A549 (cell line): ENCODE measurements at regions not wholly inside any gene's neighbourhood (a gene's known extent, or its start where the extent isn't known, plus 50 kb on each side); places are given as distances from the start of the nearest gene placed in this dataset.
"Not testable (repeated sequence)": the region's sequence is repeated elsewhere in the genome, so short reads cannot be mapped to it uniquely, and the experiment has no call there.

ENCODE experiments used
- ATAC-seq, 2 experiments: fragments of 200-7000 bp in 1 of 2; fragments of >200 bp in 1 of 2; cut with Nextera tagmentation in 1 of 2; cut with Tn5 transposase in 1 of 2; 3 replicates each; pipeline versions ENCODE4 v1.8.0 to v1.9.1; 2018 to 2020; ENCODE audit warnings: mild to moderate bottlenecking in 1 of 2, moderate library complexity in 1 of 2
- CTCF ChIA-PET: fragments of 300-600 bp; sonication (Branson Sonifier 250); formaldehyde crosslinking; extraction: SDS; loops from one replicate; lab custom pipeline; 2021; ENCODE audit warnings: antibody characterized with exemption, inconsistent platforms; lab: Yijun Ruan, JAX
- POLR2A ChIA-PET: fragments of 350-600 bp; formaldehyde crosslinking; extraction: SDS; loops from one replicate; lab custom pipeline; 2021; ENCODE audit warnings: antibody characterized with exemption, inconsistent platforms; lab: Yijun Ruan, JAX
- DNase-seq, 2 experiments: peaks; one replicate each; pipeline versions ENCODE4 v3.0.0 to v3.0.0-alpha.2; 2011 to 2016; ENCODE audit warnings: low read depth in 1 of 2, low spot score in 1 of 2
- FAIRE-seq: peaks from 2 replicates; lab custom pipeline; 2011; peaks lifted over from hg19 to GRCh38; lab: Jason Lieb, UNC
- H3K27ac ChIP-seq, 2 experiments: fragments of >200 bp; sonication (Bioruptor Twin); formaldehyde crosslinking; 3 replicates each; pipeline ENCODE4 v1.5.1; 2016 to 2017
- H3K4me1 ChIP-seq: fragments of >200 bp; sonication (Bioruptor Twin); formaldehyde crosslinking; 3 replicates; pipeline ENCODE4 v1.6.1; 2016
- H3K4me2 ChIP-seq: fragments of >200 bp; sonication (Bioruptor Twin); formaldehyde crosslinking; 3 replicates; pipeline ENCODE4 v1.6.1; 2016
- H3K4me3 ChIP-seq: fragments of >200 bp; sonication (Bioruptor Twin); formaldehyde crosslinking; 3 replicates; pipeline ENCODE4 v1.5.1; 2016
- H3K9me3 ChIP-seq: fragments of >200 bp; sonication (Bioruptor Twin); formaldehyde crosslinking; 3 replicates; pipeline ENCODE4 v1.6.1; 2016
- CBX8 ChIP-seq: fragments of 200-600 bp; sonication (generic); IDR thresholded peaks from 2 replicates; pipeline ENCODE4 v1.6.1; 2016
- CHD2 ChIP-seq: fragments of 150-350 bp; IDR thresholded peaks from 2 replicates; pipeline ENCODE4 v1.6.1; 2014; ENCODE audit warnings: low read length; ENCODE audit not compliant: partially characterized antibody
- EHMT2 ChIP-seq: fragments of 200-600 bp; sonication (generic); IDR thresholded peaks from 2 replicates; pipeline ENCODE4 v1.6.1; 2016; ENCODE audit warnings: antibody characterized with exemption, low read depth, mild to moderate bottlenecking, moderate library complexity
- EP300 ChIP-seq, 2 experiments: fragments of >200 bp; sonication (Bioruptor Twin); formaldehyde crosslinking; IDR thresholded peaks; 2 replicates in 1 of 2; 3 replicates in 1 of 2; pipeline ENCODE4 v1.6.1; 2016 to 2017
- ESRRA ChIP-seq: fragments of 150-350 bp; IDR thresholded peaks from 2 replicates; pipeline ENCODE4 v1.6.1; 2014; ENCODE audit warnings: mild to moderate bottlenecking, low read length, borderline replicate concordance
- FOXS1 ChIP-seq: fragments of 250-450 bp; sonication (Bioruptor Pico); IDR thresholded peaks from 2 replicates; pipeline ENCODE4 v1.5.0; 2020; ENCODE audit warnings: mild to moderate bottlenecking, moderate library complexity
- GATA3 ChIP-seq: IDR thresholded peaks from 2 replicates; pipeline ENCODE4 v1.6.1; 2012; ENCODE audit warnings: borderline replicate concordance
- HDAC2 ChIP-seq: fragments of 200-600 bp; sonication (generic); IDR thresholded peaks from 2 replicates; pipeline ENCODE4 v1.6.1; 2016
- HOXB13 ChIP-seq: fragments of 250-450 bp; sonication (Bioruptor Pico); IDR thresholded peaks from 2 replicates; pipeline ENCODE4 v1.5.0; 2020; ENCODE audit warnings: low read depth, mild to moderate bottlenecking, moderate library complexity
- KDM1A ChIP-seq: fragments of 200-600 bp; sonication (generic); IDR thresholded peaks from 2 replicates; pipeline ENCODE4 v1.6.1; 2016; ENCODE audit warnings: low read depth, mild to moderate bottlenecking
- MAZ ChIP-seq: fragments of 150-350 bp; IDR thresholded peaks from 2 replicates; pipeline ENCODE4 v1.6.1; 2014; ENCODE audit warnings: antibody characterized with exemption, low read depth, low read length, borderline replicate concordance
- MYC ChIP-seq: IDR thresholded peaks from 2 replicates; pipeline ENCODE4 v1.6.1; 2012; ENCODE audit warnings: mild to moderate bottlenecking, inconsistent platforms, low read length, improper control_type of control experiment, borderline replicate concordance
- NR3C1 ChIP-seq: fragments of >200 bp; sonication (Bioruptor Twin); formaldehyde crosslinking; IDR thresholded peaks from 3 replicates; pipeline ENCODE4 v1.6.1; 2017
- POLR2A ChIP-seq: IDR thresholded peaks from 2 replicates; pipeline ENCODE4 v1.6.1; 2012; ENCODE audit warnings: mild to moderate bottlenecking, low read length
- RAD21 ChIP-seq, 2 experiments: fragments of >200 bp in 1 of 2; sonication (Bioruptor Twin) in 1 of 2; formaldehyde crosslinking in 1 of 2; IDR thresholded peaks in 1 of 2; conservative IDR thresholded peaks in 1 of 2; 2 replicates in 1 of 2; 3 replicates in 1 of 2; pipeline ENCODE4 v1.6.1; 2012 to 2018; ENCODE audit warnings: inconsistent platforms in 1 of 2
- RARB ChIP-seq: fragments of 250-450 bp; sonication (Bioruptor Pico); IDR thresholded peaks from 2 replicates; pipeline ENCODE4 v1.8.0; 2021; ENCODE audit warnings: mild to moderate bottlenecking, moderate library complexity
- RNF2 ChIP-seq: fragments of 200-600 bp; sonication (generic); IDR thresholded peaks from 2 replicates; pipeline ENCODE4 v1.6.1; 2016; ENCODE audit warnings: low read depth, mild to moderate bottlenecking, antibody characterized with exemption, moderate library complexity, borderline replicate concordance
- SMC3 ChIP-seq: fragments of >200 bp; sonication (Bioruptor Twin); formaldehyde crosslinking; IDR thresholded peaks from 3 replicates; pipeline ENCODE4 v1.6.1; 2018; ENCODE audit warnings: inconsistent platforms
- WGBS: methylation state at CpG from one replicate; pipeline ENCODE4 v1.1.6; 2017; ENCODE audit errors: missing lambda C conversion rate; 5-methylcytosine and 5-hydroxymethylcytosine counted together
- TF ChIP-seq, protein P1 (sequence below): fragments of >200 bp; sonication (Bioruptor Twin); formaldehyde crosslinking; IDR thresholded peaks from 3 replicates; pipeline ENCODE4 v1.6.1; 2016
- TF ChIP-seq, protein P2 (sequence below): fragments of 150-350 bp; IDR thresholded peaks from 2 replicates; pipeline ENCODE4 v1.6.1; 2014; ENCODE audit warnings: low read depth, mild to moderate bottlenecking, low read length
- TF ChIP-seq, protein P3 (sequence below): fragments of 200-600 bp; sonication (generic); IDR thresholded peaks from 2 replicates; pipeline ENCODE4 v1.6.1; 2016; ENCODE audit warnings: antibody characterized with exemption, mild to moderate bottlenecking, moderate library complexity
- TF ChIP-seq, protein P4 (sequence below): IDR thresholded peaks from 2 replicates; pipeline ENCODE4 v1.6.1; 2012

DNA sequence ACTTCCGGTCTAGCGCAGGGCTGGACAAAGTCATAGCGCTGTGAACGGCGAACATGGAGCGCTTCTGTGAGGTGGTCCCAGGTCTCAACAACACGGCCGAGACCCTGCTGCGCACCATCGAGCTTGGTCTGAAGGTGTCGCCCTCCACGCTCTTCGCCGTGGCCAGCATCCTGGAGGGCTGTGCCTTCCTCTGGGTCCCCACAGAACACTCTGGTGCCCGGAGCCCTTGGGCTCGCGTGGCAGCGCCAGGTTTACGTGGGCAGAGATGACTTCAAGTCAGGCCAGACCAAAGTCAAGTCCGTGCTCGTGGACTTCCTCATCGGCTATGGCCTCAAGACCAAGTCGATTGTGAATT lies 128.6 kb downstream of the ANAPC4 start:
- Histone ChIP-seq H3K9me3 (no peaks in the 10 kb centered on the region), H3K4me1 (no peaks in the 10 kb centered on the region), H3K27ac (no peak overlapping the region), H3K4me2 (no peak overlapping the region), H3K4me3 (no peak overlapping the region)
- ATAC-seq (no peak), DNase-seq (no peak), FAIRE-seq (no peak)
- 60% methylated on average over 1 of the region's 23 CpGs for WGBS
- TF ChIP-seq NR3C1 (no peak), RNF2 (no peak), EHMT2 (no peak), EP300 (IDR thresholded peaks at IDR 0.05) (no peak), SMC3 (no peak), MYC (no peak)
- CTCF ChIA-PET, result interaction anchor here (2.8 kb wide), 1 partner anchor 263 kb away, joined by 9 read pairs; no protein-coding TSS in a partner anchor
- POLR2A ChIA-PET, result no interaction called here

DNA sequence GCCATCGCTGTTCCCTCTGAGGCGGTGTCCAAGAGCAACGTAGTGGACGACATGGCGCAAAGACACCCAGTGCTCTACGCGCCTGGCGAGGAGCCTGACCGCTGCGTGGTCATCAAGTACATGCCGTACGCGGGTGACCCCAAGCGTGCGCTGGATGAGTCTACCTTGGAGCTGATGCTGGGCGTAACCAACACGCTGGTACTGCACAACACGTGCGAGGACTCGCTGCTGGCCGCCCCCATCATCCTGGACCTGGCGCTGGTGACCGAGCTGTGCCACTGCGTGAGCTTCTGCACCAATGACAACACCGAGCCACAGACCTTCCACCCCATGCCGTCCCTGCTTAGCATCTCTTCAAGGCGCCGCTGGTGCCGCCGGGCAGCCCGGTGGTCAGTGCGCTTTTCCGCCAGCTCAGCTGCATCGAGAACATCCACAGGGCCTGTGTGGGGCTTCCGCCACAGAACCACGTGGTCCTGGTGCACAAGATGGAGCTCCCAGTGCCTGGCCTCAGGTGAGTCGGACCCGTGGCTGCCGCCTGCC lies 129.0 kb downstream of the ANAPC4 start:
- CTCF ChIA-PET, result interaction anchor here (1.0 to 2.8 kb wide), 2 partner anchors 16 to 262 kb away, joined by 5 to 9 read pairs; no protein-coding TSS in a partner anchor
- Histone ChIP-seq H3K4me2 (no peak overlapping the region), H3K4me3 (no peak overlapping the region), H3K9me3 (no peaks in the 10 kb centered on the region)
- POLR2A ChIA-PET, result no interaction called here
- no peak for DNase-seq
- TF ChIP-seq HOXB13 (no peak), MAZ (no peak), POLR2A (no peak), KDM1A (no peak), CHD2 (no peak), HDAC2 (no peak)
- TF ChIP-seq, protein P1, sequence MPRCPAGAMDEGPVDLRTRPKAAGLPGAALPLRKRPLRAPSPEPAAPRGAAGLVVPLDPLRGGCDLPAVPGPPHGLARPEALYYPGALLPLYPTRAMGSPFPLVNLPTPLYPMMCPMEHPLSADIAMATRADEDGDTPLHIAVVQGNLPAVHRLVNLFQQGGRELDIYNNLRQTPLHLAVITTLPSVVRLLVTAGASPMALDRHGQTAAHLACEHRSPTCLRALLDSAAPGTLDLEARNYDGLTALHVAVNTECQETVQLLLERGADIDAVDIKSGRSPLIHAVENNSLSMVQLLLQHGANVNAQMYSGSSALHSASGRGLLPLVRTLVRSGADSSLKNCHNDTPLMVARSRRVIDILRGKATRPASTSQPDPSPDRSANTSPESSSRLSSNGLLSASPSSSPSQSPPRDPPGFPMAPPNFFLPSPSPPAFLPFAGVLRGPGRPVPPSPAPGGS, result no peak
- TF ChIP-seq, protein P2, sequence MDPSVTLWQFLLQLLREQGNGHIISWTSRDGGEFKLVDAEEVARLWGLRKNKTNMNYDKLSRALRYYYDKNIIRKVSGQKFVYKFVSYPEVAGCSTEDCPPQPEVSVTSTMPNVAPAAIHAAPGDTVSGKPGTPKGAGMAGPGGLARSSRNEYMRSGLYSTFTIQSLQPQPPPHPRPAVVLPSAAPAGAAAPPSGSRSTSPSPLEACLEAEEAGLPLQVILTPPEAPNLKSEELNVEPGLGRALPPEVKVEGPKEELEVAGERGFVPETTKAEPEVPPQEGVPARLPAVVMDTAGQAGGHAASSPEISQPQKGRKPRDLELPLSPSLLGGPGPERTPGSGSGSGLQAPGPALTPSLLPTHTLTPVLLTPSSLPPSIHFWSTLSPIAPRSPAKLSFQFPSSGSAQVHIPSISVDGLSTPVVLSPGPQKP, result no peak
- TF ChIP-seq, all 56 proteins: peak for 0
- FAIRE-seq (no peak), ATAC-seq (no peak)
- WGBS, result 91% methylated on average over 19 of the region's 39 CpGs
- Histone ChIP-seq H3K4me1 (no peaks in the 10 kb centered on the region), H3K27ac (no peak overlapping the region)

DNA sequence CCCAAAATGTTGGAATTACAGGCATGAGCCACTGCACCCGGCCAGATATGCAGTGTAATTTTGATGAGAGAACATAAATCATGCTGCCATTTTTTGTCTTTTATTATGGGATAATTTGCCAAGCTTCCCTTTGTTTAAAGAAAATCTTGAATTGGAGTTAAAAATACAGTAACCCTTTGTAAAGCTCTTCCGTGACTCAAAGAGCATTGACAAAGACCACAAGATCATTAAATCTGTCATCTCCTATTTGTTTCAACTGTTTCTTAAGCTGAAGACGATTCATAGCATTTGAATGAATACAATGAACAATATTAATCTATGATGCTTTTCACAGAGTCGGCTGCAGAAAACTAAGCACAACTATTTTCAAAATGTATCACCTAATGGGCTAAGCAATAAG lies 132.6 kb downstream of the ANAPC4 start:
- ChIA-PET CTCF (no interaction called here), POLR2A (no interaction called here)
- Histone ChIP-seq H3K4me1 (no peaks in the 10 kb centered on the region), H3K4me3 (no peak overlapping the region), H3K27ac (no peak overlapping the region), H3K9me3 (no peaks in the 10 kb centered on the region), H3K4me2 (no peak overlapping the region)
- FAIRE-seq (no peak), ATAC-seq (no peak), DNase-seq (no peak)
- no peak for TF ChIP-seq ESRRA
- no peak for TF ChIP-seq CBX8
- no peak for TF ChIP-seq RARB (CRISPR knock-in tag)
- TF ChIP-seq, protein P2, result no peak
- TF ChIP-seq RAD21 (conservative IDR thresholded peaks at IDR 0.05 in 1 of 2, IDR thresholded peaks at IDR 0.05 in 1 of 2), result no peak
- TF ChIP-seq, protein P3, sequence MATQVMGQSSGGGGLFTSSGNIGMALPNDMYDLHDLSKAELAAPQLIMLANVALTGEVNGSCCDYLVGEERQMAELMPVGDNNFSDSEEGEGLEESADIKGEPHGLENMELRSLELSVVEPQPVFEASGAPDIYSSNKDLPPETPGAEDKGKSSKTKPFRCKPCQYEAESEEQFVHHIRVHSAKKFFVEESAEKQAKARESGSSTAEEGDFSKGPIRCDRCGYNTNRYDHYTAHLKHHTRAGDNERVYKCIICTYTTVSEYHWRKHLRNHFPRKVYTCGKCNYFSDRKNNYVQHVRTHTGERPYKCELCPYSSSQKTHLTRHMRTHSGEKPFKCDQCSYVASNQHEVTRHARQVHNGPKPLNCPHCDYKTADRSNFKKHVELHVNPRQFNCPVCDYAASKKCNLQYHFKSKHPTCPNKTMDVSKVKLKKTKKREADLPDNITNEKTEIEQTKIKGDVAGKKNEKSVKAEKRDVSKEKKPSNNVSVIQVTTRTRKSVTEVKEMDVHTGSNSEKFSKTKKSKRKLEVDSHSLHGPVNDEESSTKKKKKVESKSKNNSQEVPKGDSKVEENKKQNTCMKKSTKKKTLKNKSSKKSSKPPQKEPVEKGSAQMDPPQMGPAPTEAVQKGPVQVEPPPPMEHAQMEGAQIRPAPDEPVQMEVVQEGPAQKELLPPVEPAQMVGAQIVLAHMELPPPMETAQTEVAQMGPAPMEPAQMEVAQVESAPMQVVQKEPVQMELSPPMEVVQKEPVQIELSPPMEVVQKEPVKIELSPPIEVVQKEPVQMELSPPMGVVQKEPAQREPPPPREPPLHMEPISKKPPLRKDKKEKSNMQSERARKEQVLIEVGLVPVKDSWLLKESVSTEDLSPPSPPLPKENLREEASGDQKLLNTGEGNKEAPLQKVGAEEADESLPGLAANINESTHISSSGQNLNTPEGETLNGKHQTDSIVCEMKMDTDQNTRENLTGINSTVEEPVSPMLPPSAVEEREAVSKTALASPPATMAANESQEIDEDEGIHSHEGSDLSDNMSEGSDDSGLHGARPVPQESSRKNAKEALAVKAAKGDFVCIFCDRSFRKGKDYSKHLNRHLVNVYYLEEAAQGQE, result no peak
- TF ChIP-seq FOXS1, result no peak
- TF ChIP-seq, protein P4, sequence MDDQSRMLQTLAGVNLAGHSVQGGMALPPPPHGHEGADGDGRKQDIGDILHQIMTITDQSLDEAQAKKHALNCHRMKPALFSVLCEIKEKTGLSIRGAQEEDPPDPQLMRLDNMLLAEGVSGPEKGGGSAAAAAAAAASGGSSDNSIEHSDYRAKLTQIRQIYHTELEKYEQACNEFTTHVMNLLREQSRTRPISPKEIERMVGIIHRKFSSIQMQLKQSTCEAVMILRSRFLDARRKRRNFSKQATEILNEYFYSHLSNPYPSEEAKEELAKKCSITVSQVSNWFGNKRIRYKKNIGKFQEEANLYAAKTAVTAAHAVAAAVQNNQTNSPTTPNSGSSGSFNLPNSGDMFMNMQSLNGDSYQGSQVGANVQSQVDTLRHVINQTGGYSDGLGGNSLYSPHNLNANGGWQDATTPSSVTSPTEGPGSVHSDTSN, result no peak
- TF ChIP-seq GATA3, result no peak
- WGBS, result 41% methylated on average over 4 of the region's 4 CpGs

DNA sequence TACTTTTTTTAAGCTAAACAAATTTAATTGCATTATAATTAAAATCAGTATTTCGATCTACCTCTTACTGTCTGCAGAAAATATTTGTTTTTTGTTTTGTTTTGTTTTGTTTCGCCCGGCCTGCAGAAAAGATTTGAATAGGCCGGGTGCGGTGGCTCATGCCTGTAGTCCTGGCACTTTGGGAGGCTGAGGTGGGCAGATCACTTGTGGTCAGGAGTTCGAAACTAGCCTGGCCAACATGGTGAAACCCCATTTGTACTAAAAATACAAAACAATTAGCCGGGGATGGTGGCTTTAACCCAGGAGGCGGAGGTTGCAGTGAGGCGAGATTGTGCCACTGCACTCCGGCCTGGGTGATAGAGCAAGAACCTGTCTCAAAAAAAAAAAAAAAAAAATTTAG lies 134.8 kb downstream of the ANAPC4 start:
- DNase-seq, ATAC-seq, H3K4me1 ChIP-seq, POLR2A ChIA-PET, H3K9me3 ChIP-seq, H3K4me3 ChIP-seq, H3K27ac ChIP-seq, FAIRE-seq, H3K4me2 ChIP-seq: not testable (repeated sequence)
- WGBS, result 88% methylated on average over 10 of the region's 10 CpGs
- CTCF ChIA-PET, result interaction anchor here (0.6 kb wide), 1 partner anchor 12 kb away, joined by 3 read pairs; no protein-coding TSS in a partner anchor
